ENCODE measurements at regions not wholly inside any gene's neighbourhood (a gene's known extent, or its start where the extent isn't known, plus 50 kb on each side); places are given as distances from the start of the nearest gene placed in this dataset.

DNA sequence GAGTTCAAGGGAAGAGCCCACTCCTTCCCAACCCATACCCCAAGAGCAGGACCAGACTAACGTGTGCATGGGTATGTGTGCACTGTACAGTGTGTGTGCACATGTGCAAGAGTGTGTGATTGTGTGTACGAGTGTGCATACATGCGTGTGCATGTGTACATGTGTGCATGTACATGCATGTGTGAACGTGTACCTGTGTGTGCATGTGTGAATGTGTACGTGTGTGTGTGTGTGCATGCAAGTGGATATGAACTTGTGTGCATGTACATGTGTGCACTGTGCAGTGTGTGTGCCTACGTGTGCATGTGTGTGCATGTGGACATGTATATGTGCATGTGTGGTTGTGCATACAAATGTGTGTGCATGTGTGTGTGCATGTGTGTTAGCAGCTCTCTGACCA is 223.1 kb downstream of the RBFOX3 start:
- TF ChIP-seq HDGF (IDR thresholded peaks at IDR 0.05; ENCODE audit: borderline replicate concordance) (no peak), NFRKB (IDR thresholded peaks at IDR 0.05) (no peak), SP1 (IDR thresholded peaks at IDR 0.05) (no peak), L3MBTL2 (conservative IDR thresholded peaks at IDR 0.05) (no peak), FOXA1 (IDR thresholded peaks at IDR 0.05) (no peak), BHLHE40 (IDR thresholded peaks at IDR 0.05; ENCODE audit: borderline replicate concordance) (no peak), ARNT (IDR thresholded peaks at IDR 0.05) (no peak), FOXK2 (IDR thresholded peaks at IDR 0.05) (no peak), SUZ12 (IDR thresholded peaks at IDR 0.05) (no peak), TARDBP (IDR thresholded peaks at IDR 0.05) (no peak), FOXM1 (IDR thresholded peaks at IDR 0.05; ENCODE audit: borderline replicate concordance) (no peak)
